Muscle layer of colon (tissue), 2 donors: ENCODE measurements at regions not wholly inside any gene's neighbourhood (a gene's known extent, or its start where the extent isn't known, plus 50 kb on each side); places are given as distances from the start of the nearest gene placed in this dataset.
"Not testable (repeated sequence)": the region's sequence is repeated elsewhere in the genome, so short reads cannot be mapped to it uniquely, and the experiment has no call there.

Experiments
- H3K27ac ChIP-seq: one replicate; pipeline ENCODE4 v1.7.0; 2013; ENCODE audit warnings: low read depth, mild to moderate bottlenecking, low read length, moderate library complexity
- H3K27me3 ChIP-seq, 2 donors: one replicate each; pipeline ENCODE4 v1.7.0; 2013; ENCODE audit warnings: low read length in 2 of 2, mild to moderate bottlenecking in 2 of 2; ENCODE audit not compliant: insufficient read depth in 2 of 2, control insufficient read depth in 1 of 2
- H3K36me3 ChIP-seq: one replicate; pipeline ENCODE4 v1.7.0; 2013; ENCODE audit warnings: mild to moderate bottlenecking, low read length; ENCODE audit not compliant: insufficient read depth
- H3K4me1 ChIP-seq: one replicate; pipeline ENCODE4 v1.7.0; 2013; ENCODE audit warnings: mild to moderate bottlenecking, low read length; ENCODE audit not compliant: insufficient read depth
- H3K4me3 ChIP-seq, 2 donors: one replicate each; pipeline ENCODE4 v1.7.0; 2013; ENCODE audit warnings: low read length in 2 of 2, low read depth in 1 of 2, mild to moderate bottlenecking in 1 of 2, moderate library complexity in 1 of 2
- H3K9ac ChIP-seq: one replicate; pipeline ENCODE4 v1.7.0; 2013; ENCODE audit warnings: low read length
- H3K9me3 ChIP-seq: one replicate; pipeline ENCODE4 v1.7.0; 2013; ENCODE audit warnings: mild to moderate bottlenecking, low read length
- donor health status: abdominal sarcoma.
- donor health status: Adenocarcinoma of cecum.

- Histone ChIP-seq H3K4me1 (no peaks in the 10 kb centered on the region), H3K9me3 (no peaks in the 10 kb centered on the region), H3K36me3 (no peaks in the 10 kb centered on the region)
These were observed 583.6 kb upstream of the LRRN3 start for GRCh38 chr7:110507369-110507768.

GRCh38 chr7:110507832-110508231 lies 583.1 kb upstream of the LRRN3 start:
- no peaks in the 10 kb centered on the region for H3K4me1 ChIP-seq
- H3K36me3 ChIP-seq = no peaks in the 10 kb centered on the region
- H3K4me3 ChIP-seq = no peak overlapping the region
- no peak overlapping the region for H3K27ac ChIP-seq
- no peaks in the 10 kb centered on the region for H3K9me3 ChIP-seq
- no peak overlapping the region for H3K9ac ChIP-seq
- H3K27me3 ChIP-seq = no peaks in the 10 kb centered on the region

More at GRCh38 chr7:110507369-110507768, 583.6 kb upstream of the LRRN3 start:
- H3K27ac ChIP-seq = no peak overlapping the region
- H3K9ac ChIP-seq = no peak overlapping the region
- no peaks in the 10 kb centered on the region for H3K27me3 ChIP-seq
- no peak overlapping the region for H3K4me3 ChIP-seq

- not testable (repeated sequence) for H3K27ac ChIP-seq, H3K36me3 ChIP-seq, H3K4me3 ChIP-seq, H3K9ac ChIP-seq, H3K27me3 ChIP-seq, H3K4me1 ChIP-seq, H3K9me3 ChIP-seq
These were observed 575.9 kb upstream of the LRRN3 start for GRCh38 chr7:110514975-110515551.

- no peak overlapping the region for H3K4me3 ChIP-seq
- H3K4me1 ChIP-seq = no peaks in the 10 kb centered on the region
- H3K27ac ChIP-seq = no peak overlapping the region
- H3K9ac ChIP-seq = no peak overlapping the region
- H3K9me3 ChIP-seq = no peaks in the 10 kb centered on the region
- H3K36me3 ChIP-seq = no peaks in the 10 kb centered on the region
- H3K27me3 ChIP-seq = no peaks in the 10 kb centered on the region
These were observed 571.1 kb upstream of the LRRN3 start for GRCh38 chr7:110519851-110520250.

GRCh38 chr7:110521357-110521911 lies 569.5 kb upstream of the LRRN3 start:
- Histone ChIP-seq H3K27ac (no peak overlapping the region), H3K9me3 (no peaks in the 10 kb centered on the region), H3K36me3 (no peaks in the 10 kb centered on the region), H3K9ac (no peak overlapping the region), H3K27me3 (no peaks in the 10 kb centered on the region), H3K4me3 (no peak overlapping the region), H3K4me1 (no peaks in the 10 kb centered on the region)

- no peaks in the 10 kb centered on the region for H3K4me1 ChIP-seq
- H3K9me3 ChIP-seq = no peaks in the 10 kb centered on the region
- H3K27ac ChIP-seq = no peak overlapping the region
- no peaks in the 10 kb centered on the region for H3K36me3 ChIP-seq
- no peaks in the 10 kb centered on the region for H3K27me3 ChIP-seq
- no peak overlapping the region for H3K9ac ChIP-seq
- no peak overlapping the region for H3K4me3 ChIP-seq
These were observed 568.7 kb upstream of the LRRN3 start for GRCh38 chr7:110522061-110522760.

- no peak overlapping the region for H3K27ac ChIP-seq
- H3K9me3 ChIP-seq = no peaks in the 10 kb centered on the region
- no peaks in the 10 kb centered on the region for H3K27me3 ChIP-seq
- no peak overlapping the region for H3K4me3 ChIP-seq
- H3K4me1 ChIP-seq = no peaks in the 10 kb centered on the region
- no peak overlapping the region for H3K9ac ChIP-seq
- no peaks in the 10 kb centered on the region for H3K36me3 ChIP-seq
These were observed 568.1 kb upstream of the LRRN3 start for GRCh38 chr7:110522761-110523200.

GRCh38 chr7:110529175-110529574 lies 561.8 kb upstream of the LRRN3 start:
- Histone ChIP-seq H3K27ac (no peak overlapping the region), H3K9me3 (no peaks in the 10 kb centered on the region)

GRCh38 chr7:110531186-110531585 lies 559.7 kb upstream of the LRRN3 start:
- Histone ChIP-seq H3K9me3 (no peaks in the 10 kb centered on the region), H3K4me3 (no peak overlapping the region), H3K27ac (no peak overlapping the region), H3K36me3 (no peaks in the 10 kb centered on the region), H3K27me3 (no peaks in the 10 kb centered on the region), H3K9ac (no peak overlapping the region), H3K4me1 (no peaks in the 10 kb centered on the region)

More at GRCh38 chr7:110529175-110529574, 561.8 kb upstream of the LRRN3 start:
- Histone ChIP-seq H3K27me3 (no peaks in the 10 kb centered on the region), H3K9ac (no peak overlapping the region), H3K4me1 (no peaks in the 10 kb centered on the region), H3K4me3 (no peak overlapping the region), H3K36me3 (no peaks in the 10 kb centered on the region)

GRCh38 chr7:110534241-110534931 lies 556.5 kb upstream of the LRRN3 start:
- Histone ChIP-seq H3K27ac (no peak overlapping the region), H3K4me3 (no peak overlapping the region)

GRCh38 chr7:110539216-110539615 lies 551.7 kb upstream of the LRRN3 start:
- Histone ChIP-seq H3K4me1 (no peaks in the 10 kb centered on the region), H3K9ac (no peak overlapping the region), H3K4me3 (no peak overlapping the region), H3K9me3 (no peaks in the 10 kb centered on the region), H3K36me3 (no peaks in the 10 kb centered on the region), H3K27me3 (no peaks in the 10 kb centered on the region), H3K27ac (no peak overlapping the region)

More at GRCh38 chr7:110534241-110534931, 556.5 kb upstream of the LRRN3 start:
- H3K36me3 ChIP-seq = no peaks in the 10 kb centered on the region
- H3K9ac ChIP-seq = no peak overlapping the region
- H3K9me3 ChIP-seq = no peaks in the 10 kb centered on the region
- H3K4me1 ChIP-seq = no peaks in the 10 kb centered on the region
- H3K27me3 ChIP-seq = no peaks in the 10 kb centered on the region
